ENCODE measurements at regions not wholly inside any gene's neighbourhood (a gene's known extent, or its start where the extent isn't known, plus 50 kb on each side); places are given as distances from the start of the nearest gene placed in this dataset.
A peak's percentile ranks its signal among the peaks of the same experiment; 100 is the strongest.

- Histone ChIP-seq H3K9me3 (ENCODE audit: control insufficient read depth, low read depth, low read length) (no peaks in the 10 kb centered on the region), H3K27me3 (ENCODE audit: control insufficient read depth, insufficient read depth, low read length) (no peaks in the 10 kb centered on the region), H3K36me3 (ENCODE audit: control insufficient read depth, low read depth, low read length) (no peaks in the 10 kb centered on the region), H3K27ac (ENCODE audit: low read length) (no peak overlapping the region), H3K4me3 (ENCODE audit: low read length) (no peak overlapping the region), H3K4me1 (ENCODE audit: control insufficient read depth, low read depth, low read length) (no peaks in the 10 kb centered on the region), H3K9ac (ENCODE audit: low read length) (no peak overlapping the region)
These were observed 86.2 kb upstream of the IRF2BP2 start for GRCh38 chr1:234696148-234696576.

GRCh38 chr1:234694661-234695060, 84.7 kb upstream of the IRF2BP2 start:
- Histone ChIP-seq H3K36me3 (ENCODE audit: control insufficient read depth, low read depth, low read length) (no peaks in the 10 kb centered on the region), H3K4me1 (ENCODE audit: control insufficient read depth, low read depth, low read length) (no peaks in the 10 kb centered on the region), H3K9me3 (ENCODE audit: control insufficient read depth, low read depth, low read length) (no peaks in the 10 kb centered on the region), H3K4me3 (ENCODE audit: low read length) (no peak overlapping the region), H3K27ac (ENCODE audit: low read length) (no peak overlapping the region), H3K27me3 (ENCODE audit: control insufficient read depth, insufficient read depth, low read length) (no peaks in the 10 kb centered on the region), H3K9ac (ENCODE audit: low read length) (no peak overlapping the region)

DNA sequence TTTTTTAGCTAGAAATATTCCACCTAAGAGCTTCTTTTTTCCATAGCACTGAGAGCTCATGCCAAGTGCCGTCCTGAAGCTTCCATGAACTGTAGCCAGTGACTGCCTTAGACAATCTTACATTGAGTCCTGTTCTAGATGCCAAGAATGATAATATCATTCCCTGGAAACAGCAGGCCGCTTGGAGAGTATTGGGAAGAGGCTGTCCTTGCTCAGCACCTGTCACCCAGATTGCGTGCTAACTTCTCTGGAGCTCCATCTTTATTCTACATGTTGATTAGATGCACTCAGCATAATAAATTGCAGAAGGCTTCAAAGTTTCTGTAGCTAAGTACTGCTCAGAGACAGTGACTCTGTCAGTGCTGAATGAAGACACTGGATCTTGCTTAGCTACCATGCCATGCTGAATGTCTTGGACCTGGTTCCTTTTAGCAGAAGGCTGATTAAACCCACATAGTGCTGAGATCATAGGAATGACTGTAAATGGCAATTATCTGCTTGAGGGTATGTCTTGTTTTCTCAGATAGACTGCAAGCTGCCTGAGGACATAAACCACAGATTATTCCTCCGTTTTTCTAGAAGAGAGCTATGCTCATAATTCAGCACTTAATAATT, 83.1 kb upstream of the IRF2BP2 start:
- Histone ChIP-seq H3K4me1 (ENCODE audit: control insufficient read depth, low read depth, low read length) (no peaks in the 10 kb centered on the region), H3K27ac (ENCODE audit: low read length) (no peak overlapping the region), H3K27me3 (ENCODE audit: control insufficient read depth, insufficient read depth, low read length) (no peaks in the 10 kb centered on the region), H3K4me3 (ENCODE audit: low read length) (no peak overlapping the region), H3K9me3 (ENCODE audit: control insufficient read depth, low read depth, low read length) (no peaks in the 10 kb centered on the region), H3K9ac (ENCODE audit: low read length) (no peak overlapping the region), H3K36me3 (ENCODE audit: control insufficient read depth, low read depth, low read length) (no peaks in the 10 kb centered on the region)

- Histone ChIP-seq H3K27me3 (ENCODE audit: control insufficient read depth, insufficient read depth, low read length) (no peaks in the 10 kb centered on the region), H3K27ac (ENCODE audit: low read length) (no peak overlapping the region)
These were observed 81.6 kb upstream of the IRF2BP2 start for GRCh38 chr1:234691567-234691966.

GRCh38 chr1:234690872-234691271, 80.9 kb upstream of the IRF2BP2 start:
- Histone ChIP-seq H3K4me3 (ENCODE audit: low read length) (no peak overlapping the region), H3K27ac (ENCODE audit: low read length) (no peak overlapping the region), H3K36me3 (ENCODE audit: control insufficient read depth, low read depth, low read length) (no peaks in the 10 kb centered on the region), H3K4me1 (ENCODE audit: control insufficient read depth, low read depth, low read length) (no peaks in the 10 kb centered on the region), H3K9ac (ENCODE audit: low read length) (no peak overlapping the region), H3K9me3 (ENCODE audit: control insufficient read depth, low read depth, low read length) (peaks cover 2% of the 10 kb centered on the region), H3K27me3 (ENCODE audit: control insufficient read depth, insufficient read depth, low read length) (no peaks in the 10 kb centered on the region)

More at GRCh38 chr1:234691567-234691966, 81.6 kb upstream of the IRF2BP2 start:
- H3K4me3 ChIP-seq (ENCODE audit: low read length) = no peak overlapping the region
- H3K4me1 ChIP-seq (ENCODE audit: control insufficient read depth, low read depth, low read length) = no peaks in the 10 kb centered on the region
- H3K9ac ChIP-seq (ENCODE audit: low read length) = no peak overlapping the region
- H3K9me3 ChIP-seq (ENCODE audit: control insufficient read depth, low read depth, low read length) = no peaks in the 10 kb centered on the region
- H3K36me3 ChIP-seq (ENCODE audit: control insufficient read depth, low read depth, low read length) = no peaks in the 10 kb centered on the region

- H3K27ac ChIP-seq (ENCODE audit: low read length) = no peak overlapping the region
- no peak overlapping the region for H3K4me3 ChIP-seq (ENCODE audit: low read length)
- H3K4me1 ChIP-seq (ENCODE audit: control insufficient read depth, low read depth, low read length) = peaks cover 2% of the 10 kb centered on the region
- no peak overlapping the region for H3K9ac ChIP-seq (ENCODE audit: low read length)
- no peaks in the 10 kb centered on the region for H3K27me3 ChIP-seq (ENCODE audit: control insufficient read depth, insufficient read depth, low read length)
- peaks cover 5% of the 10 kb centered on the region for H3K9me3 ChIP-seq (ENCODE audit: control insufficient read depth, low read depth, low read length)
- H3K36me3 ChIP-seq (ENCODE audit: control insufficient read depth, low read depth, low read length) = no peaks in the 10 kb centered on the region
These were observed 79.3 kb upstream of the IRF2BP2 start for GRCh38 chr1:234689236-234689635.

DNA sequence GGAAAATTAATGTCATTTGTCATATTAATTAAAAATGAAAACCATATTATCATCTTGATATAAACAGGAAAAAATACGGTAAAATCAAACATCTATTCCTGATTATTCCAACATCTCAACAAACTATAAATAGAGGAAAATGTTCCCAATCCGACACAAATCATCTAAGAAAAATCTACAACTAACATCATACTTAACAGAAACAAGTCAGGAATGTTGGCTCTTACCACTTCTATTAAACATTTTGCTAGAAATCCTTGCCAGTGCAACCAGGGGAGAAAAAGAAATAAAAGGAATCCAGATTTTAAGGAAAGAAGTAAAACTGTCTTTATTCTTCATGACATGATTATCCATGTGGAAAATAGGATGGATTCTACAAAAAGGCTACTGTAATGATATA, 77.0 kb upstream of the IRF2BP2 start:
- H3K27me3 ChIP-seq (ENCODE audit: control insufficient read depth, insufficient read depth, low read length) = no peaks in the 10 kb centered on the region
- peaks cover 5% of the 10 kb centered on the region for H3K9me3 ChIP-seq (ENCODE audit: control insufficient read depth, low read depth, low read length)
- no peak overlapping the region for H3K9ac ChIP-seq (ENCODE audit: low read length)
- peaks cover 9% of the 10 kb centered on the region for H3K4me1 ChIP-seq (ENCODE audit: control insufficient read depth, low read depth, low read length)
- no peak overlapping the region for H3K27ac ChIP-seq (ENCODE audit: low read length)
- H3K36me3 ChIP-seq (ENCODE audit: control insufficient read depth, low read depth, low read length) = no peaks in the 10 kb centered on the region
- no peak overlapping the region for H3K4me3 ChIP-seq (ENCODE audit: low read length)

- no peak overlapping the region for H3K9ac ChIP-seq (ENCODE audit: low read length)
- H3K36me3 ChIP-seq (ENCODE audit: control insufficient read depth, low read depth, low read length) = no peaks in the 10 kb centered on the region
- peaks cover 9% of the 10 kb centered on the region for H3K4me1 ChIP-seq (ENCODE audit: control insufficient read depth, low read depth, low read length)
- no peaks in the 10 kb centered on the region for H3K27me3 ChIP-seq (ENCODE audit: control insufficient read depth, insufficient read depth, low read length)
- H3K4me3 ChIP-seq (ENCODE audit: low read length) = no peak overlapping the region
- H3K27ac ChIP-seq (ENCODE audit: low read length) = no peak overlapping the region
- H3K9me3 ChIP-seq (ENCODE audit: control insufficient read depth, low read depth, low read length) = peaks cover 5% of the 10 kb centered on the region
These were observed 76.1 kb upstream of the IRF2BP2 start for GRCh38 chr1:234686035-234686434.

DNA sequence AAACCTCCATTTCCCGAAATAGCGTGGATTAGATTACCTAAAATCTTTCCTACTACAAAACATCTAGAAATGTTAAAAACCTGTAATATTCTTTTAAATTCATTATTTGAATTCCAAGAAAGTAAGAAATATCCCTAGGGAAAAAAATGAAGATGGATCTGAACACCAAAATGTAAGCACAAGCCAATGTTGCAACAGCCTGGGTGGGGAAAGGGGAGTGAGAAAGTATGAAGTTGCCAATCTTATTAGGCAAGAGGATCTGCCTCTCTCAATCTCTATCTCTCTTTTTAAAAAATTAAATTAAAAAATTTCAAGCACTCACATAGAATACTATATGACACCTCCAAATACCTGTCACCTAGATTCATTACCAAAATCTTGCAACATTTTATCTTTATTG, 74.9 kb upstream of the IRF2BP2 start:
- Histone ChIP-seq H3K4me1 (ENCODE audit: control insufficient read depth, low read depth, low read length) (peaks cover 9% of the 10 kb centered on the region), H3K36me3 (ENCODE audit: control insufficient read depth, low read depth, low read length) (no peaks in the 10 kb centered on the region), H3K9ac (ENCODE audit: low read length) (no peak overlapping the region), H3K4me3 (ENCODE audit: low read length) (no peak overlapping the region), H3K9me3 (ENCODE audit: control insufficient read depth, low read depth, low read length) (peaks cover 5% of the 10 kb centered on the region), H3K27ac (ENCODE audit: low read length) (no peak overlapping the region), H3K27me3 (ENCODE audit: control insufficient read depth, insufficient read depth, low read length) (no peaks in the 10 kb centered on the region)

GRCh38 chr1:234683861-234684632, 74.1 kb upstream of the IRF2BP2 start:
- Histone ChIP-seq H3K27ac (ENCODE audit: low read length) (peak overlapping the region; percentile 20), H3K4me1 (ENCODE audit: control insufficient read depth, low read depth, low read length) (peaks cover 9% of the 10 kb centered on the region), H3K9me3 (ENCODE audit: control insufficient read depth, low read depth, low read length) (peaks cover 5% of the 10 kb centered on the region), H3K9ac (ENCODE audit: low read length) (no peak overlapping the region), H3K36me3 (ENCODE audit: control insufficient read depth, low read depth, low read length) (no peaks in the 10 kb centered on the region), H3K27me3 (ENCODE audit: control insufficient read depth, insufficient read depth, low read length) (no peaks in the 10 kb centered on the region), H3K4me3 (ENCODE audit: low read length) (no peak overlapping the region)

DNA sequence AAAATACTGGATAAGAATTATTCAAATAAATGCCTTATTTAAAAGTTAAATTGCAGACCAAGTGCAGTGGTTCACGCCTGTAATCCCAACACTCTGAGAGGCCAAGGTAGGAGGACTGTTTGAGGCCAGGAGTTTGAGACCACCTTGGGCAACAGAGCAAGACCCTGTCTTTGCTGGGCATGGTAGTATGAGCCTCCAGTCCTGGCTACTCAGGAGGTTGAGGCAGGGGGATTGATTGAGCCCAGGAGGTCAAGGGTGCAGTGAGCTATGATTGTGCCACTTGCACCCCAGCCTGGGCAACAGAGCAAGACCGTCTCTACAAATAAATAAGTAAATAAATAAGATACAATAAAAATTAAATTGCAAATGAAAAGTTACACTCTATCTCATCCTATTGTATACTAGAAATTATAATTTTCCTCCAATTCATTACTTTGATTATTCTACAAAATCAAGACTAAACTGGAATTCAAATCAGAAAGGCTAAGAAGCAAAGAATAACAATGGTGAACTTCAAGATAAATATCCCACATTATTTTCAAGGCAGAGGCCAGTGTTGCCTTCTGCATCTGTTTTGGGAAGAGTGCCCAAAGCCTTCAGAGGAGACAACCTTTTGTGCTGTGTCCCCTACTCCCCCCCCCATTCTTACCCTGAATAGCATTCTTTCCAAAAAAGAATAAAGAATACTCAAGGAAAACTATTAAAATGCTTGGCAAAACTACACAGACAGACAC, 73.3 kb upstream of the IRF2BP2 start:
- Histone ChIP-seq H3K27ac (ENCODE audit: low read length) (no peak overlapping the region), H3K27me3 (ENCODE audit: control insufficient read depth, insufficient read depth, low read length) (no peaks in the 10 kb centered on the region), H3K9ac (ENCODE audit: low read length) (no peak overlapping the region), H3K9me3 (ENCODE audit: control insufficient read depth, low read depth, low read length) (peaks cover 5% of the 10 kb centered on the region), H3K4me3 (ENCODE audit: low read length) (no peak overlapping the region), H3K4me1 (ENCODE audit: control insufficient read depth, low read depth, low read length) (peaks cover 9% of the 10 kb centered on the region), H3K36me3 (ENCODE audit: control insufficient read depth, low read depth, low read length) (no peaks in the 10 kb centered on the region)

Data from iPS-18a (cell line).